ENCODE measurements at regions not wholly inside any gene's neighbourhood (a gene's known extent, or its start where the extent isn't known, plus 50 kb on each side); places are given as distances from the start of the nearest gene placed in this dataset.

GRCh38 chr4:162952232-162952631 is 214.5 kb downstream of the NAF1 start:
- BruUV-seq (replicated peaks) = no TSS peak
- CTCF ChIA-PET = no interaction called here
- ATAC-seq = no peak

DNA sequence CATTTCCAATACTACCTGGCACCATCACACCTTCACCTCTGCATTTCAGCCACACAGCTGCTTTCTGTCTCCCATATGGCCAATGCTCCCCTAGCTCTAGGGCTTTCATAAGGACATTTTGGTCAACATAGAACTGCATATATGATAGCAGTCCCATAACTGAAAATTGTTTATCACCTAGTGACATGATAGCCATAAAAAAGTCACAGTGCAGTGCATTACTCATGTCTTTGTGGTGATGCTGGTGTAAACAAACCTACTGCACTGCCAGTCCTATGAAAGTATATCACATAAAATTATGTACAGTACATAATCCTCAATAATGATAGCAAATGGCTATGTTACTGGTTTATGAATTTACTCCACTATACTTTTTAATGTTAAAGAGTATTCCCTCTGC is 221.0 kb downstream of the NAF1 start:
- no peak overlapping the region for H3K4me2 ChIP-seq (ENCODE audit: low read length)
- no peaks in the 10 kb centered on the region for H3K9me2 ChIP-seq (replicated peaks; ENCODE audit: low read length)
- H3K9ac ChIP-seq (ENCODE audit: low read length) = no peak overlapping the region
- no peaks in the 10 kb centered on the region for H3K9me3 ChIP-seq (ENCODE audit: low read length)
- BruUV-seq (replicated peaks) = no TSS peak
- CTCF ChIA-PET = no interaction called here
- no peaks in the 10 kb centered on the region for H3K27me3 ChIP-seq (ENCODE audit: low read length)
- intact Hi-C loops (cut with micrococcal nuclease) = no loop called here
- no peak overlapping the region for H3K27ac ChIP-seq (ENCODE audit: low read length)
- H4K20me1 ChIP-seq (ENCODE audit: low read length) = no peaks in the 10 kb centered on the region
- TF ChIP-seq, protein P1, sequence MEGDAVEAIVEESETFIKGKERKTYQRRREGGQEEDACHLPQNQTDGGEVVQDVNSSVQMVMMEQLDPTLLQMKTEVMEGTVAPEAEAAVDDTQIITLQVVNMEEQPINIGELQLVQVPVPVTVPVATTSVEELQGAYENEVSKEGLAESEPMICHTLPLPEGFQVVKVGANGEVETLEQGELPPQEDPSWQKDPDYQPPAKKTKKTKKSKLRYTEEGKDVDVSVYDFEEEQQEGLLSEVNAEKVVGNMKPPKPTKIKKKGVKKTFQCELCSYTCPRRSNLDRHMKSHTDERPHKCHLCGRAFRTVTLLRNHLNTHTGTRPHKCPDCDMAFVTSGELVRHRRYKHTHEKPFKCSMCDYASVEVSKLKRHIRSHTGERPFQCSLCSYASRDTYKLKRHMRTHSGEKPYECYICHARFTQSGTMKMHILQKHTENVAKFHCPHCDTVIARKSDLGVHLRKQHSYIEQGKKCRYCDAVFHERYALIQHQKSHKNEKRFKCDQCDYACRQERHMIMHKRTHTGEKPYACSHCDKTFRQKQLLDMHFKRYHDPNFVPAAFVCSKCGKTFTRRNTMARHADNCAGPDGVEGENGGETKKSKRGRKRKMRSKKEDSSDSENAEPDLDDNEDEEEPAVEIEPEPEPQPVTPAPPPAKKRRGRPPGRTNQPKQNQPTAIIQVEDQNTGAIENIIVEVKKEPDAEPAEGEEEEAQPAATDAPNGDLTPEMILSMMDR (conservative IDR thresholded peaks at IDR 0.05; ENCODE audit: low read depth, low read length) = no peak
- no peak for TF ChIP-seq EZH2 (IDR thresholded peaks at IDR 0.05; ENCODE audit: low read length, unreplicated experiment)
- no peak for TF ChIP-seq EZH2phosphoT487 (IDR thresholded peaks at IDR 0.05; ENCODE audit: borderline replicate concordance, low read length)
- no peak overlapping the region for H2AFZ ChIP-seq (ENCODE audit: low read length)
- no peak overlapping the region for H3K4me3 ChIP-seq (ENCODE audit: low read length)
- DNase-seq (no peak), ATAC-seq (peak; percentile 64)
- H3K36me3 ChIP-seq (ENCODE audit: low read depth, low read length) = no peaks in the 10 kb centered on the region
- POLR2A ChIA-PET (ENCODE audit: unreplicated experiment) = no interaction called here
- H3F3A ChIP-seq (ENCODE audit: low read length, unreplicated experiment) = no peaks in the 10 kb centered on the region
- no peaks in the 10 kb centered on the region for H3K4me1 ChIP-seq (ENCODE audit: insufficient read depth, low read length)
- no peaks in the 10 kb centered on the region for H3K79me2 ChIP-seq (ENCODE audit: low read length)

More at GRCh38 chr4:162952232-162952631, 214.5 kb downstream of the NAF1 start:
- peak; percentile 23 for DNase-seq
- intact Hi-C loops (cut with micrococcal nuclease) = no loop called here
- H3K9ac ChIP-seq (ENCODE audit: low read length) = no peak overlapping the region
- no peak overlapping the region for H3K27ac ChIP-seq (ENCODE audit: low read length)
- no peaks in the 10 kb centered on the region for H3K79me2 ChIP-seq (ENCODE audit: low read length)
- TF ChIP-seq EZH2phosphoT487 (IDR thresholded peaks at IDR 0.05; ENCODE audit: borderline replicate concordance, low read length) (no peak), EZH2 (IDR thresholded peaks at IDR 0.05; ENCODE audit: low read length, unreplicated experiment) (no peak)
- TF ChIP-seq, protein P1 (conservative IDR thresholded peaks at IDR 0.05; ENCODE audit: low read depth, low read length) = no peak
- H3K9me3 ChIP-seq (ENCODE audit: low read length) = no peaks in the 10 kb centered on the region
- POLR2A ChIA-PET (ENCODE audit: unreplicated experiment) = no interaction called here
- H2AFZ ChIP-seq (ENCODE audit: low read length) = no peak overlapping the region
- H3K4me2 ChIP-seq (ENCODE audit: low read length) = no peak overlapping the region
- H3K9me2 ChIP-seq (replicated peaks; ENCODE audit: low read length) = no peaks in the 10 kb centered on the region
- no peaks in the 10 kb centered on the region for H4K20me1 ChIP-seq (ENCODE audit: low read length)
- no peak overlapping the region for H3K4me3 ChIP-seq (ENCODE audit: low read length)
- H3K27me3 ChIP-seq (ENCODE audit: low read length) = no peaks in the 10 kb centered on the region
- H3K36me3 ChIP-seq (ENCODE audit: low read depth, low read length) = no peaks in the 10 kb centered on the region
- H3F3A ChIP-seq (ENCODE audit: low read length, unreplicated experiment) = no peaks in the 10 kb centered on the region
- H3K4me1 ChIP-seq (ENCODE audit: insufficient read depth, low read length) = no peaks in the 10 kb centered on the region

DNA sequence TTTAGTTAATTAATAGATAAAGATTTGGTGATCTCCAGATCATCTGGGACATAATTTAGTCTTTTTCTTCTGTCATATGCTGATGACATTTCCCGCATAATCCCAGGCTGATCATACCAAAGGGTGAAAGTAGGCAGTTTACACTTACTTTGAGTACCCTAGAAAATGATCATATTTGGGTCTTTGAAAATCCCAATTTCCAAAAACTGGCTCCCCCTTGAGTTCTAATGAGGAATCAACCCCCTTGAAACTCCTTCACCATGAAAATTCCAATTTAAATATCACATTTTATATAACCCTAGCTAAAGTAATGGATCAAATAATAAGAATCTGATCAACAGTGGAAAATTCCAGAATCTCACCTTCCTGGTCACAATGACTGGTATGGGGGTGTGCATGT is 223.4 kb downstream of the NAF1 start:
- Histone ChIP-seq H3K27ac (ENCODE audit: low read length) (no peak overlapping the region), H4K20me1 (ENCODE audit: low read length) (no peaks in the 10 kb centered on the region), H3K27me3 (ENCODE audit: low read length) (no peaks in the 10 kb centered on the region), H3K9me3 (ENCODE audit: low read length) (no peaks in the 10 kb centered on the region), H3K36me3 (ENCODE audit: low read depth, low read length) (no peaks in the 10 kb centered on the region), H3K9ac (ENCODE audit: low read length) (no peak overlapping the region), H3K9me2 (replicated peaks; ENCODE audit: low read length) (no peaks in the 10 kb centered on the region), H3K4me2 (ENCODE audit: low read length) (no peak overlapping the region), H3F3A (ENCODE audit: low read length, unreplicated experiment) (no peaks in the 10 kb centered on the region), H3K4me1 (ENCODE audit: insufficient read depth, low read length) (no peaks in the 10 kb centered on the region), H2AFZ (ENCODE audit: low read length) (no peak overlapping the region), H3K4me3 (ENCODE audit: low read length) (no peak overlapping the region), H3K79me2 (ENCODE audit: low read length) (no peaks in the 10 kb centered on the region)
- DNase-seq (no peak), ATAC-seq (no peak)
- no TSS peak for BruUV-seq (replicated peaks)
- TF ChIP-seq EZH2 (IDR thresholded peaks at IDR 0.05; ENCODE audit: low read length, unreplicated experiment) (no peak), EZH2phosphoT487 (IDR thresholded peaks at IDR 0.05; ENCODE audit: borderline replicate concordance, low read length) (no peak)
- TF ChIP-seq, protein P1 (conservative IDR thresholded peaks at IDR 0.05; ENCODE audit: low read depth, low read length) = no peak; the same call in 1 of the 2 replicates
- ChIA-PET CTCF (no interaction called here), POLR2A (ENCODE audit: unreplicated experiment) (no interaction called here)
- intact Hi-C loops (cut with micrococcal nuclease) = no loop called here

All from PC-3 (cell line).